ENCODE measurements at regions not wholly inside any gene's neighbourhood (a gene's known extent, or its start where the extent isn't known, plus 50 kb on each side); places are given as distances from the start of the nearest gene placed in this dataset.

DNA sequence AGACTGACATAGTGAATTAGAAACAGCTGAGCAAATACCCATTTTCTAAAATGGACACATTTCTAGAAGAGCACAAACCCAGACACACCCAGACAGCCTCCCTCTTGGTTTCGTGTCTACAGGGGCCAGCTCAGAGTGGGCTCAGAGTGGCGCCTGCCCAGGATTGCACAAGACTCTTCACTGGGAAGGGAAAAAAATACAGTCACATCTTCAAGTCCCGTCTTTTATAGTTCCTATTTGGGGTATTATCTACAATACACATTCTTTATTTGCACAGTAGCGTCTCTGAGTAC, 246.1 kb upstream of the AFDN start:
- TF ChIP-seq EZH2phosphoT487 (IDR thresholded peaks at IDR 0.05; ENCODE audit: borderline replicate concordance, low read length): no peak
- TF ChIP-seq, protein P1, sequence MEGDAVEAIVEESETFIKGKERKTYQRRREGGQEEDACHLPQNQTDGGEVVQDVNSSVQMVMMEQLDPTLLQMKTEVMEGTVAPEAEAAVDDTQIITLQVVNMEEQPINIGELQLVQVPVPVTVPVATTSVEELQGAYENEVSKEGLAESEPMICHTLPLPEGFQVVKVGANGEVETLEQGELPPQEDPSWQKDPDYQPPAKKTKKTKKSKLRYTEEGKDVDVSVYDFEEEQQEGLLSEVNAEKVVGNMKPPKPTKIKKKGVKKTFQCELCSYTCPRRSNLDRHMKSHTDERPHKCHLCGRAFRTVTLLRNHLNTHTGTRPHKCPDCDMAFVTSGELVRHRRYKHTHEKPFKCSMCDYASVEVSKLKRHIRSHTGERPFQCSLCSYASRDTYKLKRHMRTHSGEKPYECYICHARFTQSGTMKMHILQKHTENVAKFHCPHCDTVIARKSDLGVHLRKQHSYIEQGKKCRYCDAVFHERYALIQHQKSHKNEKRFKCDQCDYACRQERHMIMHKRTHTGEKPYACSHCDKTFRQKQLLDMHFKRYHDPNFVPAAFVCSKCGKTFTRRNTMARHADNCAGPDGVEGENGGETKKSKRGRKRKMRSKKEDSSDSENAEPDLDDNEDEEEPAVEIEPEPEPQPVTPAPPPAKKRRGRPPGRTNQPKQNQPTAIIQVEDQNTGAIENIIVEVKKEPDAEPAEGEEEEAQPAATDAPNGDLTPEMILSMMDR (IDR thresholded peaks at IDR 0.05; ENCODE audit: low read depth, low read length, poor library complexity, severe bottlenecking): no peak

All from DOHH2 (cell line).